ENCODE measurements at regions not wholly inside any gene's neighbourhood (a gene's known extent, or its start where the extent isn't known, plus 50 kb on each side); places are given as distances from the start of the nearest gene placed in this dataset.

GRCh38 chr17:72417627-72418026, 296.8 kb downstream of the SOX9 start:
- peaks cover 0 to 19% (median 3%) of the 10 kb centered on the region in 5 donors for H3K4me1 ChIP-seq (ENCODE audit: control insufficient read depth in 5 of 5, insufficient read depth in 5 of 5, low read length in 5 of 5)
- no peak for ATAC-seq (ENCODE audit: insufficient read depth, low FRiP score)
- no peak for TF ChIP-seq CTCF (IDR thresholded peaks at IDR 0.05; ENCODE audit: control extremely low read depth, extremely low read depth)

GRCh38 chr17:72419866-72420774, 299.3 kb downstream of the SOX9 start:
- H3K9ac ChIP-seq (ENCODE audit: insufficient read depth in 1 of 2, low read length in 2 of 2): no peak overlapping the region
- no peaks in the 10 kb centered on the region for H3K27me3 ChIP-seq (ENCODE audit: control insufficient read depth in 3 of 3, insufficient read depth in 3 of 3, low read length in 2 of 3)
- peaks cover 0 to 19% (median 3%) of the 10 kb centered on the region in 5 donors for H3K4me1 ChIP-seq (ENCODE audit: control insufficient read depth in 5 of 5, insufficient read depth in 5 of 5, low read length in 5 of 5)
- 83 to 84% methylated on average over 11 of the region's 11 CpGs for WGBS, 2 donors
- no peak for TF ChIP-seq CTCF (IDR thresholded peaks at IDR 0.05; ENCODE audit: control extremely low read depth, extremely low read depth)
- no peaks in the 10 kb centered on the region for H3K36me3 ChIP-seq (ENCODE audit: control insufficient read depth in 4 of 4, insufficient read depth in 4 of 4, low read length in 4 of 4)
- H3K27ac ChIP-seq (ENCODE audit: low read depth in 1 of 2, low read length in 1 of 2): no peak overlapping the region
- no peak for DNase-seq
- no peak for ATAC-seq (ENCODE audit: insufficient read depth, low FRiP score)
- H3K9me3 ChIP-seq (ENCODE audit: control insufficient read depth in 4 of 4, insufficient read depth in 3 of 4, low read length in 3 of 4): peaks cover 0 to 13% (median 6%) of the 10 kb centered on the region in 4 donors
- no peak overlapping the region for H3K4me3 ChIP-seq

More at GRCh38 chr17:72417627-72418026, 296.8 kb downstream of the SOX9 start:
- Histone ChIP-seq H3K9me3 (ENCODE audit: control insufficient read depth in 4 of 4, insufficient read depth in 3 of 4, low read length in 3 of 4) (peaks cover 0 to 13% (median 6%) of the 10 kb centered on the region in 4 donors), H3K4me3 (no peak overlapping the region), H3K27ac (ENCODE audit: low read depth in 1 of 2, low read length in 1 of 2) (no peak overlapping the region), H3K27me3 (ENCODE audit: control insufficient read depth in 3 of 3, insufficient read depth in 3 of 3, low read length in 2 of 3) (no peaks in the 10 kb centered on the region), H3K9ac (ENCODE audit: insufficient read depth in 1 of 2, low read length in 2 of 2) (no peak overlapping the region), H3K36me3 (ENCODE audit: control insufficient read depth in 4 of 4, insufficient read depth in 4 of 4, low read length in 4 of 4) (no peaks in the 10 kb centered on the region)
- no peak for DNase-seq
- 89 to 100% methylated on average over 2 of the region's 2 CpGs for WGBS, 2 donors

- Histone ChIP-seq H3K9ac (ENCODE audit: insufficient read depth in 1 of 2, low read length in 2 of 2) (no peak overlapping the region), H3K9me3 (ENCODE audit: control insufficient read depth in 4 of 4, insufficient read depth in 3 of 4, low read length in 3 of 4) (peaks cover 0 to 13% (median 5%) of the 10 kb centered on the region in 4 donors), H3K27ac (ENCODE audit: low read depth in 1 of 2, low read length in 1 of 2) (no peak overlapping the region), H3K4me1 (ENCODE audit: control insufficient read depth in 5 of 5, insufficient read depth in 5 of 5, low read length in 5 of 5) (peaks cover 0 to 19% (median 3%) of the 10 kb centered on the region in 5 donors), H3K36me3 (ENCODE audit: control insufficient read depth in 4 of 4, insufficient read depth in 4 of 4, low read length in 4 of 4) (no peaks in the 10 kb centered on the region), H3K27me3 (ENCODE audit: control insufficient read depth in 3 of 3, insufficient read depth in 3 of 3, low read length in 2 of 3) (no peaks in the 10 kb centered on the region), H3K4me3 (no peak overlapping the region)
- WGBS, 2 donors: 80 to 85% methylated on average over 7 to 8 of the region's 8 CpGs
- no peak for TF ChIP-seq CTCF (IDR thresholded peaks at IDR 0.05; ENCODE audit: control extremely low read depth, extremely low read depth)
- ATAC-seq (ENCODE audit: insufficient read depth, low FRiP score) (no peak), DNase-seq (peak in 1 of 3 donors; percentile 23)
Measured at GRCh38 chr17:72420775-72421127, 299.9 kb downstream of the SOX9 start.
